Amygdala (tissue), 56 donors: ENCODE measurements at regions not wholly inside any gene's neighbourhood (a gene's known extent, or its start where the extent isn't known, plus 50 kb on each side); places are given as distances from the start of the nearest gene placed in this dataset.

ENCODE experiments used
- DNase-seq, 56 donors: peaks; one replicate each; lab custom pipeline; 2025; lab: John Stamatoyannopoulos, UW

DNA sequence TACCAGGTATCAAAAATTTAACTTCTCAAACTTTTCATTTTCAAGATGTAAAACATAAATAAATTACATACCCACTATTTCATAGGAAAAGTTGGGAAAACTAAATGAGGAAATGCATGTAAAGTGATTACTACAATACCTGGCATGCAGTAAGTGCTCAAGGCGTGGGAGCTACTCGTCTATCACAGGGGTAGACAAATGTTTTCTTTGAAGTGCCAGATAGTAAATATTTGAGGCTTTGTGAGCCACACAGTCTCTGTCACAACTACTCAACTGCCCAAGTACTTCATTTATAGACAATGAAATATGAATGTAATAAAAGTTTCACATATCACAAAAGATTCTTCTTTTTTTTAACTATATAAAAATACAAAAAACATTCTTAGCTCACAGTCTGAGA is 96.4 kb upstream of the PCGF5 start:
- DNase-seq: no peak

DNA sequence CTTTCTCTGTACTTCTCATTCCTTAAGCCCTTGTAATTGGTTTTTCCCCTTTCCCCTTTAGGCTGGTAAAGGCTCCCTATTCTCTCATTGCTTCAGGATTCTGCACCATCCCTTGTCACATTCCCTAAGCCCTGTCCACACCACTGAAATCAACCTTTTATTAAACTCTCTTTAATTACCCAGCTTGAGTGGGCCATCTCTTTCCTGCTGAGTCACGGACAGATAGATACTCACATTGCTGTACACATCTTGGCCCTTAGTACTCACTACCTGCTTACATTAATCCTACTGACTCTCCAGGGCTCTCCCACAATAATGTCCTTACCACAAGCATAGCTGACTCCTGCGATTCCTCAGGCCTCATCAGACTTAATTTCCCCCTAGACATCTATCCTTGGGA is 94.0 kb upstream of the PCGF5 start:
- no peak for DNase-seq

GRCh38 chr10:91127341-91128082 is 93.0 kb upstream of the PCGF5 start:
- no peak for DNase-seq

GRCh38 chr10:91135113-91135512 is 85.3 kb upstream of the PCGF5 start:
- no peak for DNase-seq

- DNase-seq: no peak
Measured at GRCh38 chr10:91137011-91137643, 83.3 kb upstream of the PCGF5 start.

- DNase-seq: no peak
Measured at GRCh38 chr10:91137822-91138221, 82.6 kb upstream of the PCGF5 start.

DNA sequence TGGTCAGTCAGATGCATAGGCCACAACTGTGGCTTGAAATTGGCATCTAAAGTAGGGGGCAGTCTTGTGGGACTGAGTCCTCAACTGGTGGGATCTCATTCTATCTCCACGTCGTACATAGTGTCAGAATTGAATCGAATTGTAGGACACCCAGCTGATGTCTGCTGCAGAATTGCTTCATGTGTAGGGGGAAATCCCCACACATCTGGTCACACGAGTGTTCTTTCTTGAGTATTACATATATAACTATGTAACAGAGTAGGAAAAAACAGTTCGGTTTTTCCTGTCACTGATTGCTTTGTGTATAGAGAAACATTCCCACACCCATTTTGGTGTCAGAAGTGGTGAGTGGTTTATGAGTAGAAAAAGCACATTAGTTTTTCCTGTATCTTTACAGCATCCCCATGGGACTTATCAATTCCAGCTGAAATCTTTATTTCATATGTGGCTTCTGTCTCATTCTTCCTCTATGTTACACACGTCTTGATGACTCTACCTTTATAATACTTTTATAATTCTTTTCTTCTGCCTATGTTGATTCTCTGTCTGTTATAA is 79.4 kb upstream of the PCGF5 start:
- DNase-seq: no peak

- DNase-seq: no peak
Measured at GRCh38 chr10:91144961-91145360, 75.5 kb upstream of the PCGF5 start.

DNA sequence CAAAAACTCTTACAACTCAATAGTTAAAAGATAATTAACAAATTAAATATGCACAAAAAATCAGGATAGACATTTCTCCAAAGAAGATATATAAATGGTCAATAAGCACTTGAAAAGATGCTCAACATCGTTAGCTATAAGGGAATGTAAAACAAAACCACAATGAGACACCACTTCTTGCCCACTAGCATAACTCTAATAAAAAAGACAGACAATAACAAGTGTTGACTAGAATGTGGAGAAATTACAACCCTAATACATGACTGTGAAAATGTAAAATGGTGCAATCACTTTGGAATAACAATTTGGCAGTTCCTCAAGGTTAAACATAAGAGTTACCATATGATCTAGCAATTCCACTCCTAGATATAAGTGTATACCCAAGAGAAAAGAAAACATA is 74.3 kb upstream of the PCGF5 start:
- no peak for DNase-seq

DNA sequence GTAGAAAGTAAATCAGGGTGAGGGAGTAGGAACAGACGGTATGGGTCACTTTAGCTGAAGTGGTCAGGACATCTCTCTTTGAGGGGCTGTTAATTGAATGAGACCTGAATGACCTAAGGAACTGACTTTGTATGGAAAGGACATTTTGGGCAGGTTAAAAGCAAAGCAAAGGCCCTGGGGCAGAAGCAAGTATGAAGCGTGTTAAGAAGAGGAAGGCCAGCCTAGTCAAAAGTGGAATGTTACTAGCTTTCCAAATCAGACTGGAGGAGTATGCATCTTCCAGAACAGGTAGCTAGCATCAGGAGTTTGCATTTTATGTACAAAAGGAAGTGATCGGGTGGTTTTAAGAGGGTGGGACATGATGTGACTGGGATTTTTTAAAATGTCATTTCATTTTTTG is 70.9 kb upstream of the PCGF5 start:
- no peak for DNase-seq

DNA sequence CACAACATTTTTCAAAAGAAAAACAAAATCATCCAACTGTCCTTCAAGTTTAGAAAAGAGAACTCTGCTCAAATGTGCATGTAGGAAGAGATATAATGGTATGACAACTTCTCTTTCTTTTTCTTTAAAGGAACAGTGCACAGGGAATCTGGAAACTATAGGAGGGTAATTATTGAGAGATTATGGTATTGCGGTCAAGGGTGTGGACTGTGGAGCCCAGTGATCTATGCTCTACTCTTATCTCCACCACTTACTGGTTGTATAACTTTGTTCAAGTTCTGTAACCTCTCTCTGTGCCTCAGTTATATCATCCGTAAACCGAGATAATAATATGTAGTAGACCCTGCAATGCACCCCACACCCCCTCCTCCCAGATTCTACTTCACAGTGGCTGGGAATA is 69.8 kb upstream of the PCGF5 start:
- no peak for DNase-seq

DNA sequence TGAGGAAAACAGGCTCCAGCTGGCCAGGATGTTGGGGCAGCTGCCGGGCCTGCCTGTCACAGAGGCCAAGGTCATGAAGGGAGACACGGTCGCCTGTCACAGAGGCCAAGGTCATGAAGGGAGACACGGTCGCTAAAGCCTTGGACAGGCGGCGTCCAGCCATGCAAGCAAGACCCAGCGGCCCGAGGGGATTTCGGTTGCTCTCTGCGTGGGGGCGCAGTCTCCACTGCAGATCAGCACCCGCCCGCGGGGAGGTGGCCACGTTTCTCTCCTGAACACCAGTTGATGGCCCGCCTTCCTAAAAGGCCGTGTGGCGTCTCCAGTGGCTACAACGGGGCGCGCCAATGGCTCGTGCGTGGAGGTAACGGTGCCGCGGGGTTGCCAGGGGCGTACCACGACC is 67.0 kb upstream of the PCGF5 start:
- DNase-seq: no peak

DNA sequence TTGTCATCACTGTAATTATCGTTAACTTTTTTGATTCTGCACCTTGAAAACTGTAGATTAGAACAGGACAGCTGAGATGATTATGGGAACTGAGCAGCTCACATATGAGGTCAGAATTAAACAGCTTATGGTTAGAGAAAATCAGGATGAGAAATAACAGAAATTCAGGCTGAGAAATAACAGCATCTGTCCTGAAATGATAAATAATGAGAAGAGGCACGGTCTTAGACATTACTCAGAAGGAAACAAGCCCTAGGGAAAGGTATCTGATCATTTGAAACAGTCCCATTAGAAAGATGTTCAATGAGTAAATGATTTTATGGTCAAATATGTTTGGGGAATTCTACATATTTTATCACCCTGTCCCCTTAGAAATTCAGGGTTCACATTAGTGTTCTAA is 65.6 kb upstream of the PCGF5 start:
- no peak for DNase-seq

- DNase-seq: no peak
Measured at GRCh38 chr10:91156196-91156595, 64.3 kb upstream of the PCGF5 start.

DNA sequence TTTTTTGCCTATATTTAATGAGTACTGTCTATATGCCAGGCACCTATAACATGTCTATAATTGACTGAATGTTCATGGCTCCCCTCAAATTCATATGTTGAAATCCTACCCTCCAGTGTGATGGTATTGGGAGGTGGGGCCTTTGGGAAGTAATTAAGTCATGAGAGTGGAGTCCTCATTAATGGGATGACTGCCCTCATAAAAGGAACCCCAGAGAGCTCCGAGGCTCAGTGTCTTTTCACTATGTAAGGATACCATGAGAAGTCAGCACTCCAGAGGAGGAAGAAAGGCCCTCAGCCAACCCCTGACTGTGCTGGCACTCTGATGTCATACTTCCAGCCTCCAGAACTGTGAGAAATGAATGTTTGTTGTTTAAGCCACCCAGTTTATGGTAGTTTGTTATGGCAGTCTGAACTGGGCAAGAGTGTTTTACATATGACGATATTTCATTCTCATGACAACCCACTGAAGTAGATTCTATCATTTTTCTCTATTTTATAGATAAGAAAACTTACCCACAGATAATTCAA is 61.1 kb upstream of the PCGF5 start:
- peak in 1 of 56 donors; percentile 16 for DNase-seq

GRCh38 chr10:91162050-91162494 is 58.4 kb upstream of the PCGF5 start:
- peak in 3 of 56 donors; percentile 34 to 67 (median 53) for DNase-seq

DNA sequence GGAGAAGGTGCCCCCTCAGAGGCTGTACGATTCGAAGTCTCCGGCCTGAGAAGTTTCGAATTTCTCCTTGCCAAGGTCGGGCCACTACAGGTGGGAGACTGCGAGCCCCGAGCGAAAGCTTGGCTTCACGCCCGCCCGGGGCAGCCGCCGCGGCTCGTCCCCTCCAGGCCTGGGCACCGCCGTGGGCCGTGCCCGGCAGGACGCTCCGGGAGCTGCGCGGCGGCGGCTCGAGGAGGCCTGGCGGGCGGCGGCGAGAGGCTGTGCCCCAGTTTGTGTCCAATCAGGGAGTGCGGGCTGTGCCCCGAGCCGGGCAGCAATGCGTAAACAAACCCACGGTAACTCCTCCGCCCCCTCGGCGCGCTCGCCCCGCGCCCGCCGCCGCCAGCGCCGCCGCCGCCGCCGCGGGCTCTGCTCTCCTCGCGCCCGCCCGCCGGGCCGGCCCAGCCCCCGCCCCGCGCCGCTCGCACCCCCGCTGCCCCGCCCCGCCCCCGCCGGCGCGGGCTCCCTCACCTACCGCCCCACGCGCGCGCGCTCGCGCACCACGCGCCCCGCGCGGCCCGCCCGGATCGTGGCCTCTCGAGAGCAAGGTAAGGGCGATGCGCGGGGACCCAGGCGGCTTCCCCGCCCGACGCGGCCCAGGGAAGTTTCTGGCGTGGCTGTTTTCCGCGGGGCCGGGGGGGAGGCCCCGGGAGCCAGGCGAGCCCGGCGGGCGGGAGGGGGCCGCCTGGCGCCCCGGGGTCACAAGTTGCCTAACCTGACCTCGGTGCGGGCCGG is 57.8 kb upstream of the PCGF5 start:
- DNase-seq: peak in 54 of 56 donors; percentile 33 to 88 (median 75)

GRCh38 chr10:91163269-91163868 is 57.1 kb upstream of the PCGF5 start:
- peak in 43 of 56 donors; percentile 19 to 79 (median 56) for DNase-seq

GRCh38 chr10:91163869-91164474 is 56.5 kb upstream of the PCGF5 start:
- peak in 32 of 56 donors; percentile 7 to 77 (median 50) for DNase-seq

DNA sequence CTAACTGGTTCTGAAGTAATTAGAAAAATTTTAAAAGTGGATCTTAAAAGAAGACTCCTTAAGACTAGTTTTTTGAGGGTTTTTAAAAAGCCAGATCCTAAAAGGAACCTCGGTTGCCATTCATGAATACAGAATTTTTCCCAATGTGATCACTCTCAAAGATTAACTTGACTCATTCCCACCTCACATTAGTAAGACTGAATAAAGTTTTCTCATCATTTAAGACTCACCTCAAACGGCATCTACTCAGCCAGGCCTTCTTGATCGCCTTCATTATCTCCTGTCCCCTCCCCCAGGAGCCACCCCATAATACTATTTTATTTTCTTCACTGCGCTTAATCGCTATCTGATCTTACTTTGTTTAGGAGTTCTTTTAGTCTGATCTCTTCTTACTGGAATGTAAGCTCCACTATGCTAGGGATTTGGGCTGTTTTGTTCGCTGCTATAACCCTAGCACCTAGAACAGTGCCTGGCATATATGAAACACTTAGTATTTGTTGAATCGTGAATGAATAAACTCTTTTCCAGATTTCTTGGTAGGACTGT is 55.9 kb upstream of the PCGF5 start:
- DNase-seq: no peak
